ENCODE measurements at regions not wholly inside any gene's neighbourhood (a gene's known extent, or its start where the extent isn't known, plus 50 kb on each side); places are given as distances from the start of the nearest gene placed in this dataset.

DNA sequence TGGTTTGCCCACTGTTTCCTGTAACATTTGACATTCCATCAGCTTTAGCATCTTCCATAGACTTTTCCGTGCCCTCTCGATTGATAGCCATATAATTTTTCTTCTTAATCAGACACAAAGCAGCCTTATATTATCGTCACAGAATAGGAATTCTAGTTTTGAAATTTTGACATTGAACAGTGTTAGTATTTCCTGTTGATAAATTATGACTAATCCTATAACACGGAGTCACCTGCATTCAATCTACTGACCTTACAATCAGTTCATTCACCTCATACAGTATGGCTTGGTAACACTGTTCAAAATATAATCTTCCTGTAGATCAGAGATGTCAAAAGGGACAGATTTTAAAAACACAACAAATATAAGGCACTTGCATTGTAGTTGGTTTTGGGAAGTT, 423.7 kb downstream of the C3orf38 start:
- no peak for DNase-seq (ENCODE audit: low spot score)

DNA sequence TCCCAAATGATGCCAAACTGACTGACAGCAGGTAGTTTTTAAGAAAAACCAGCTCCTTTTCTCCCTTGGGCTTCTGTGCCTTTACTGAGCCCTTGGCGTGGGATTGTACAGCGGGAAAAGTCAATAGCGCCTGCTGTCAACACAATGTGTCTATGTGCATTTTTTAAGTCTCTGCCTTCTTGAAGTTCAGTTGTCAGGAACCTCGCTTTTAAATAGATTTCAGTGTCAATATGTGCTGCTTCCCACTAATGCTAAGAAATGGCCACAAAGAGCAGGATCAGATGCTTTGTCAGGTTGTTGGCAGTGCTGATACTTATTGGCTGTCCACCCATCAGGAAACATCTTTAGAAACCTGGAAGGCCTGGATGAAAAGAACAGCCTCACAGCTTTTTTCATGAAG, 424.4 kb downstream of the C3orf38 start:
- DNase-seq (ENCODE audit: low spot score): no peak

DNA sequence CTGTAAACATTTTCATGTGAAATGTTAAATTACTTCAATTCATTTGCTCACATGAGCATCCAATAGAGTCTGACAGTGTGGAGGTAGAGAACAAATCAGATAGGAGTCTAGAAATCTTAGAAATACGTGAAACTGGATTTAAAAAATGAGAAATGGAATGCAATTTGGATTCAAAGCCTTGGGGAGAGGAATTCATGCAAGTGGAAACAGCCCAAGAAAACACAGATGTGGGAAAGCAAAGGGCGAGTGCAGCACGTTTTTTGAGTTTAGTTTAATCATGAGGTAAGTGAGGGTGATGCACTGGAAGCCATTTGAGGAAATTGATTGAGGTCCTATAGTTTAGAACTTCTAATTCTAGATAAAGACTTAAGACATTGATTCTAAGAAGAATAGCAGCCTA, 434.7 kb downstream of the C3orf38 start:
- no peak for DNase-seq (ENCODE audit: low spot score)

DNA sequence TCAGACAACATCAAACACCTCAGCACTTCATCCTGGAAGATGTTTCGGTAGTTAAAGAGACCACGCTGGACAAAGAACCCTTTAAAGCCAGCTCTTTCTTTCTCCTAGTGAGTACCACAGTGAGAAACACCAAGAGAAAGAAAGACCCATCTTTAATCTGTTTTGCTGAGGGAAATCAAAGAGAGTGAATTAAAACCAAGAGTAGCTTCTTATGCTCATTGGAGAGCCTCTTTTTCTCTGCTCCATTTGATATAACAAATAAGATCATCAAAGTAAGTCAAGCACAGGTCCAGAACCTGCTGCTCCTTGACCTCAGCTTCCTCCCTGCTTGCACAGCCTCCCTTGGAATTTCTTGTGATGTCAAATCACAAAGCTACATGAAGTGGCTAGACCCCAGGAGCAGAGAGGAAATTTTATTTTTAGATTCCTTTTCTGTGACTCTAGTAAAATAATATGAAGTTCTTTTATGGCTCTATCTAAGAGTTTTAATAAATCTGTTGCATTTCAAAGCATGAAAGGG, 436.4 kb downstream of the C3orf38 start:
- no peak for DNase-seq (ENCODE audit: low spot score)

DNA sequence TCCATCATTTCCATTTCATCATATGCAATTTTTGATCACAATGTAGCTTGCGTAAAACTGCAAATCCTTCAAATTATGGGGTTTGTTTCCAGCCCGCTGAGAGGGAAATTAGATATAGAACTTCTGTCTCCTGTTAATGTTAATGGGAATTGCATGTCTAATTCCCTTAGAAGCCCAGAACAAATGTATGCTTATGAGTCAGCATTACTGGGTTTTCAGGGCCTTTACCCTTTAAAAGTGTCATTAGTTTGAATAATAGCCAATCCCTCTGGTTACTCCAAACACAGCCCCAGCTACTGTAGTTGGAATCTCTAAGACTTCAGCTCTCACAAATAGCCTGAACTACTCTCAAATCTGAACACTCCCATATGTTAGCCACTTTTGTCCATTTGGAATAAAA, 439.4 kb downstream of the C3orf38 start:
- DNase-seq (ENCODE audit: low spot score): no peak

DNA sequence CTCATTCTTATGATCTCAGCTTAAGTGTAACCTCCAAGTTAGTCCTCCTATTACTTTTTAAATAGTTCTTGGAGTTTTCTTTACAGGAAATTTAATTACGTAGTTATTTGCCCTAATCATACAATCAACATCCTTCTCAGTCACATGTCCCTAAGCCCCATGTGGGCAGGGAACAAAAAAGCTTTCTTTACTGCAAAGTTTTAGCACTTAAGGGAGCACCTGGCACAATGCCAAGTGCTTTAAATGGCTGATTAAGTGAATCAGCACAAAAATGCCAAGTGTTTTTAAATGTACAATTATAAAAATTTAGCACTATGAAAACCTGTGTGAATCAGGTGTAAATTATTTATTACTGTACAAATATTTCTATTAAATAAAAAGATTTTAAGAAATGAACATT, 445.3 kb downstream of the C3orf38 start:
- no peak for DNase-seq (ENCODE audit: low spot score)

DNA sequence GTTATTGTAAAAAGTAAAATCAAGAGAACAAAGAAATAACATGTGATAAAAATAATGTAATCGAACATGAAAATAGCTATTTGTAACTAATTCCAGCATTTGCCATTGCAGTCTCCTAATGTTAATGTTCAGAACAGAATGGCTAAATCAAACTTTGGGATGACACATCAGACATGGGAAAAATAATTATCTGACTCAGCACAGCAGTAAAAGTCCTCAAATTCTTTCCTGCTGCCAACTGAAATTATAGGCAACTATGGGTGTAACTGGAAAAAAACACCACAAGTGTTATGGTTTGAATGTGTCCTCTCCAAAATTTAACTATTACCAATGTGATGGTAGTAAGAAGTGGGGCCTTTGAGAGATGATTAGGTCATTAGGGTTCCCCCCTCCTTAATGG, 446.7 kb downstream of the C3orf38 start:
- DNase-seq (ENCODE audit: low spot score): no peak

DNA sequence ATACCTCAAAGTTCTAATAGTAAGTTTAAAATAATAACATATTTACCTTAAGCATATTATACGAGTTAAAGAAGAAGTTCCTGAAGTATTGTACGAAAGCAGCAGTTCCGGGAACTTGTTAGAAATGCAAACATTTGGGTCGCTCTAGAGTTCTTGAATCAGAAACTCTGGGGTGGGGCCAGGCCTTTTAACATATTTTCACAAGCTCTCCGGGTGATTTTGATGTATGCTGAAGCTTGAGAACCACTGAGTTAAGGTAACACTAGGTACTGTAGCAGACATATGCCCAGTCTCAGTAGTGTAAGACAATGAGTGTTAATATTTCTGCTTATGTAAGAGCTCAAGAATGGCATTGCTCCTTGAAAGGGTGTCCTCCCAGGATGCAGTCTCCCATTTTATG, 461.1 kb downstream of the C3orf38 start:
- no peak for DNase-seq (ENCODE audit: low spot score)

DNA sequence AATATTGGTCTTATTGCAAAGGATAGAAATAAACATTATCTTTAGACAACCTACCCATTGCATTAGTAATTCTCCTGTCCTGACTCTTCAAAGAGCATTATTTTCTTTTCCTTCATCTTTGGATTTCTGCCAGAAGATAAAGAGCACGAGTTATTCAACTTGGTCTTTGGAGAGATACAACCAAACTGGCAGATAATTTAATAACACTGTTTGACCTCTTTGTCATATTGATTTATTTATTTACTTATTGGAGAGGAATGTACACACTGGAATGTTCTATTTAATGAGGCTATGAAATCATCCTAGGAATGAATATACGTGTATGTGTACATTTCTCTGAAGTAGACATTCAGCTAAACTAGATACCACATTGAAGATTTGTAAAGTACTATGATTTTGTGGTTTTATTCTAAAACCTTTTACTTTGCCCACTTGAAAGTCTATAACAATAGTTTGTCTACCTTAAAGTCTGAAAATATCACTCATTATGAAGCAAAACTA, 462.1 kb downstream of the C3orf38 start:
- DNase-seq (ENCODE audit: low spot score): no peak

DNA sequence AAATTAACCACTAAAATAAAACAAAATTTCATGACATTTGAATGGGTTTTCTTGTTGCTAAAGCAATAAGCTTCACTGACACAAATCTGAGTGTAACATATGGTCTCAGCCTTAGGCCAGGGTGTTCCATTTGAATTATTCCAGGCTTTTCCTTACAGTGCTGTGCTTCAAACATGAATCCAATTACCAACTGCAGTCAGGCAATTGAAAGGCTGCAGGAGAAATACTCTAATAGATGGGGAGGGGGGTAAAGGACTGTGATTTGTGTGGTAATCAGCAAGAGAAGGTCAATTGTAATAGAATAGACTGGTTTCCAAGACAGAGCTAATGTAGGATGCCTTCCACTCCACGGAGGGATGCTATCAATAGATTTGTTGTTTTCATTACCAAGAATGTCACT, 466.7 kb downstream of the C3orf38 start:
- no peak for DNase-seq (ENCODE audit: low spot score)

DNA sequence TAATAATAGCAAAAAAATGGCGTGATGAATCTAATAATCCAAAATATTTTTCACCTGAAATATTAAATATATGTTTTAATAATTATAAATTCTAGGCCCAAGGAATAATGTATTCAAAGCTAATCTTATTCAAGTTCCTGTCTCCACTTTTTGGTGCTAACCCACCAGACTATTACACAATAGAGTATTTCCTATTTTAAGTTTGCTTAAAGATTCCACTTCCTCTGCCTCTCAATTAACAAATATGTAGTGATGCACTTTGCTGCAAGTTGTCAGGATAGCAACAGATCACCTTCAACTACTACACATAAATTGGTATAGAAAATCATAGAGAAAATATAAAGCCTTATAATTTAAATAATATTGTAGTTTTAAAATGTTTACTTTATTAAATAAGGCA, 467.5 kb downstream of the C3orf38 start:
- DNase-seq (ENCODE audit: low spot score): no peak

DNA sequence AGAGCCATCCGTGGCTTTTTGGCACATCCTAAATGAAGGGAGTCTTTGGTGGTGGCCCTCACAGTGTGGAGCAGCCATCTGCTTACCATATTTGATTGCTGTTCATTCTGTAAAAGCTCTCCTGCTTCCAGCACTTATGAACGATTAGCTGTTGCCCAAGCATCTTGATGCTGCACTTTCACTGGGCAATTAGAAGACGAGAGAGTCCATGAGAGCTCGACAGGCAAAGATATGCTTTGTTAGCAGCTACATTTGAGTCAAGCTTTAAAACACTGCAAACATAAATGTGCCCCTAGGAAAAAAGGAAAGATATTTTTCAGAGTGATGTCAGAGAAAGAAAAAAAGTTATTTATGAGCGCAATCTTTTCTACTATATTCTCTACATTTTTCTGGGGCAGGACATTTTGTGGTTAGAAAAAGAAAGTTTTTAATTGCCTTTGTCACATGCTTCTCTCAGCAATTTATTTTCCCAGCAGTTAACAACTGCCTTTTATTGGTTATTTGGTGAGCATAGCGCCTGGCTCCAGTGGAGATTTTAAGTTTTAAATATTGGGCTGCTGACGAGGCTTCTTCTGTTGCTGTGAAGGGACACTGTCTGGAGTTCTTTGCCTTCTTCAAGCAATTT, 468.4 kb downstream of the C3orf38 start:
- no peak for DNase-seq (ENCODE audit: low spot score)

DNA sequence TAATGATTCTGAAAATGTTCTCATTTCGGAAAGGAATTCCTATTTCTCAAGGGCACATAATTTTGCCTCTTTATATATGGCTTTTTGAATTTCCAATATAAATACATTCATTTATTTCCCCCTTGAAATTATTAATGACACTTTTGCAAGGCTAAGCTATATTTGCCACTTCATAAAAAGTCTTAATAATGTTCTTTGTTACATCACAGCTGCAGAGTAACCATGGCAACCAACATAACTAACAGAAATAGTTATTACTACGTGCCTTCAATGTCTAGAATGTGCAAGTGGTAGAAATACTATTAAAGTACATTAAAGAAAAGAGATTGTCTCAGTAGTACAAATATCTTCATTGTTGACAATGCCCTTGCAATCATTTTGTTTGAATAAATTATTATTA, 471.8 kb downstream of the C3orf38 start:
- no peak for DNase-seq (ENCODE audit: low spot score)

DNA sequence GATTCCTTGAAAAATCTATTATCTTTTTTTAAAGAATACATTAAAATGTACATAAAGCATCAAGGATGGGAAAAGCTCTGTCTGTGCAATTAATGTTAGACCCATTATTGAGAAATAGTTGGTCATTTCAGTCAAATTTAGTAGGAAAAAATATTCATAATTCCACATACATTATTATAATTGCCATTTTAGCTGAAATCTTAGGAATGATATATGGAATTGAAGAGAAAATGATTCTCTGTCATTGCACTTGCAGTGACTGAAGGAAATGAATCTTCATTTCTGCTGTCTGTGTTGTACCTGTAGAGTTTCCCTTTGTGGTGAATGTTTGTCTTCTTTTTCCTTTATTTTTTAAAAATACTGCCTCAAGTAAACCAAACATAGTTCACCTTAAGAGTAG, 473.9 kb downstream of the C3orf38 start:
- no peak for DNase-seq (ENCODE audit: low spot score)

DNA sequence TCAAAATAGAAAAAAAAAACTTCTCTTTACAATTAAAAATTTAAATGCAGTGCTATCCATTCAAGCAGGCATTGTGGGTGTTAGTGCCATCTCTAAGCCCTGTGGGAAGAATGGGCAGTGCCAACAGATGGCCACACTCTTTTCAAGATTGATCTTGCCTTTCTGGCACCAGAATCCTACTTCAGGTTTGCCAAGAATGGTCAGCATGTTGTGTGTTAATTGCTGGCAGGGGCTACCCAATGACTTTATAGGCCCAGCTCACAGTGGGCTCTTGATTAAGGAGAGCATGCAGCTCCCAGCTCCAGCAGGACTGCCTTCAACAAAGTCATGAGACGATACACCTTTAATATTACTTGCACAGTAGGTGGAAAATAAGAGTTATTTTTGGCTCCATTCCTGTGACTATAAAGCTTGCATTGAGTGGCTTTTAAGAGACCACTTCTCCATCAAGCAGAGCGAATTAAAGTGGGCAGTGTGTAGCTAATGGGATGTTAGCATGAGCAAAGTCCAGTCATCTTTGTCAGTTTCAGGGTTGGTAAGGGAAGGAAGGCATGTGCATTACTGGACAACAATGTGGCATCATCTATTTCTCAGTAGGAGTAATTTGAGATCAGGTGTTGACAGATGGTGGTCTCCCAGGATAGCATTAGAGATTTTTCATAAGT, 476.8 kb downstream of the C3orf38 start:
- no peak for DNase-seq (ENCODE audit: low spot score)

DNA sequence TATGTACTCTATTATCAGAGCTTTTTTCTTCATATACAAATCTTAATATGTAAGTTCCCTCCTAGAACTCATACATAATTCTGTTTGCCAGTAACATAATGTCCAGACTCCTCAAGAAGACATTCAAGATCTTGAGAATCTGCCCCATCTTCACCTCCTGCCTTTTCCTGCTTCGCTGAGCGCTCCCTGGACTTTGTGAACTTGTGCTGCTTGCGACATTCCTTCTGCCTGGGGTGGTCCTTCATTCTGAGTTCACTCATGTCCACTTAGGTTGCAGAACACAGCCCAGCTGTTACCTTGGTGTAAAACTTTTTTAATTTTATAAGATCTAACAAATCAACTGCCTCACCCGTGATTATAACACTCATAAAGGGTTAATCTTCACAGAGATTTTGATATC, 478.5 kb upstream of the EPHA3 start:
- DNase-seq (ENCODE audit: low spot score): no peak

DNA sequence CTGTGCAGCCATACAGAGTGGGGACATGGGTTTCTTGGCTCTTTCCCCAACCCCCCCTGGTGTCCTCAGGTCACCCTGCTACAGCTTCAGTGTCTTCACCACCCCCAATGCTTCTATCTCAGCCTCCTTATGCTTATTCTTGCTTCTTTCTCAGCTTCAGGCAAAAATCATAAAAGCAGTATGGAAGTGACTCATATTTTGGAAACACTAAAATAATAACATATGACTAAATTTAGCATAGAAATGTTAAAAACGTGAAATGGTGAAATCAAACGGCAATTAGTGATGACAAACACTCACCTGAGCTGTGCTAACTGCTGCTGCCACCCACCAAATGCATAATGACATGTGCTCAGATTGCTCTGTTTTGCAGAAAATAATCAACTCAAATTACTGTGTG, 475.2 kb upstream of the EPHA3 start:
- no peak for DNase-seq (ENCODE audit: low spot score)

DNA sequence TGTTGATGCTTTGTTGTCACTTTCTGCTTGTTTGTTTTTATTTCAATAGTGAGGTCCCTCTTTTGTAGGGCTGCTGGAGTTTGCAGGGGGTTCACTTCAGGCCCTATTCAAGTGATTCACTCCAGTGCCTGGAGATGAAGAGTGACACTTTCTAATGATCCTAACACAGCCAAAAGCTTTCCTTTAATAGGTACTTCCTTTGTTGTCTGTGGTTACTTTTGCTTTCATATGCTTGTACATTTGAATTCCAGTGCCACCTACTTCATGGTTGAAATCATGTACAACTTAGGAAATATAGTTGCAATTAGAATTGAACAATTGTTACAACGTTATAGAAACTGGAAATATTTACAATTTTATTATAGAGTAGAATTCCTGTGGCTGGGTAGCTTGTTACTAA, 466.8 kb upstream of the EPHA3 start:
- DNase-seq (ENCODE audit: low spot score): no peak

DNA sequence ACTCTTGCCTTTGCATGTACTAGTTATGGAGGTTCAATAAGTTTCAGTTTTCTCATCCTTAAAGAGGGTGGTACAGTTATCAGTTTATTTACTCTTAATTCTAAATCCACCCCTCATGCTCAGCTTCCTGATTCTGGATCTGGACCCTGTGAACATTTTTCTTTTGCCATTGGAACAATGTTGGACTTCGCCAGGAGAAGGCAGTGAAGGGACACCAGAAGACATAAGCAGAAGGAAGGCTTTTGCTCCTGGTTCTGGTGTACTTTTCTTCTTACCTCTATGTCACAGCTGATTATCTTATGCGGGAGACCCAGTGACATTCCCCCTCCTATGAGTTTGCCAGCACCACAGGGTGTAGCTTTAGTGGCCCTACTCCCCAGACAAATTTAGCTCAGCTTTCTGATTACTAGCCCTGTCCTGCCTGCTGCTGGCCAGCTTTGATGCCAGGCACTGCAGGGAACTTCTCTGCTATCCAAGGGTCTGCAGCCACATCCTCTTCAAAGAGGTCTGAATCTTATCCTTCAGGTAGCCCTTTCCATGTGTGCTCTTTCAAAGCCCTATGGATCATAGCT, 466.3 kb upstream of the EPHA3 start:
- no peak for DNase-seq (ENCODE audit: low spot score)

DNA sequence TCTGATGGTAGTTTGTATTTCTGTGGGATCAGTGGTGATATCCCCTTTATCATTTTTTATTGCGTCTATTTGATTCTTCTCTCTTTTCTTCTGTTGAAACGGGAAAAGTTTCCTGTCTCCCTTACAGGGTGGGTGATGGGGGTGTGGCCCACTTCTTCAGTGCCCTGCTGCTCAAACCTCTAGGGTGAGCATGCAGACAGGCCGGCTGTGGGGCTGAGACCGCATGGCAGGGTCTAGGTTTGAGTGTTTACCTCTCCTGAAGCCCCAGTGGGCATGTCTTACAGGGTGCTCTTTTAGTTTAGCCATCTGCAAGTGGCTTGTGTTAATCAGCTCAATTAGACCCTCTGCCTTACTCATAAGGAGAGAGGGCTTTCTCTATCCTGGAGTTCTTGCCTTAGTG, 450.0 kb upstream of the EPHA3 start:
- DNase-seq (ENCODE audit: low spot score): no peak

DNA sequence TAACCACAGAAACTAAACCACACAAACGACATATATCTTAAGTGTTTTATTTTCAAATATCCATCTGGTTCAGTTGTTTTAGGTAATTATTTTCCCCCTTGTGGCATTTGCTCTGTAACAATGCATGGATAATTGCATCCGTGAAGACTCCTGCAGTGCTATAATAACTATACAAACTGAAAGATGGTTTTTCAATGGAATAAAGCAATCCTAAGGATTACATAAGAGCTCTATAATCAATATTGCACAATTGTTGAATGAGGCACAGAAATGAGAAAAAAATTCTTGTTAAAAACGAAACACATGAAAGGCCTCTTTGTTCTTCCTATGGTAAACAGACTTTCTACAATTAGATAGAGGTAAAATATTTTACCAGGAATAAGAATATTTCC, 446.0 kb upstream of the EPHA3 start:
- DNase-seq (ENCODE audit: low spot score): no peak

DNA sequence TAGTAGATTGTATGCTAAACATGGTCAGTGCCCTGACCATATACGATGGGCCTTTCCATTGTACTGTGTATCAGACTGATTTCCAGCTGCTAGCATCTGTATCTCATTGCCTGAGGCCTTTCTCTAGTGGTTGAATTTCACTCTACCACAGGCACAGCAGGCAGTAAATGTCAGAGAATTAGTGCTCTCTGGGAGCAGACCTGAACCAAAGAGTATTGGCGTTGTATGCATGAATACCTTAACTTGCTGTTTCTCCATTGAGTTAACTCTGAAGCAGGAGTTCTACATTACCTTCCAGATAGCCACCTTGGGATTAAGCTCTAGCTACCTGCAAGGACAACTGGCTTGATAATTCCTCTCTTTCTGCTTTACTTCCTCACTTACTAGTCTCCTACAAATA, 439.2 kb upstream of the EPHA3 start:
- no peak for DNase-seq (ENCODE audit: low spot score)

DNA sequence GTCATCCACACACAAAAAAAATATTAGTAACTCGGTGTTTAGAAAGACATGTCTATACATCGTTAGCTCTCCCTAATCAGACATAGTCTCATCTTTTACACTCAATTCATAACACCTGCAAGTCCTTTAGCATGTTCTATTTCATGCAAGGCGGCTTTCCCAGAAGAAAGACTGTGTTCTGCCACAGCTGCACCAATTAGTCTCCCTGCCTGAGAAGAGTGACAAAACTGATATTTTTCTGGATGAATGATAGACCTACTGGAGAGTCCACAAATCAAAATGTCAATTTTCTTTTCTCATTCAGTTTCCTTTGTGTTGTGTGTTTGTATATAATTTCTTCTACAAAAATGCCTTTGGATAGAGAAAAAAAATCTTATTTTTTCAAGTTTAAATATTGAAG, 435.8 kb upstream of the EPHA3 start:
- no peak for DNase-seq (ENCODE audit: low spot score)

DNA sequence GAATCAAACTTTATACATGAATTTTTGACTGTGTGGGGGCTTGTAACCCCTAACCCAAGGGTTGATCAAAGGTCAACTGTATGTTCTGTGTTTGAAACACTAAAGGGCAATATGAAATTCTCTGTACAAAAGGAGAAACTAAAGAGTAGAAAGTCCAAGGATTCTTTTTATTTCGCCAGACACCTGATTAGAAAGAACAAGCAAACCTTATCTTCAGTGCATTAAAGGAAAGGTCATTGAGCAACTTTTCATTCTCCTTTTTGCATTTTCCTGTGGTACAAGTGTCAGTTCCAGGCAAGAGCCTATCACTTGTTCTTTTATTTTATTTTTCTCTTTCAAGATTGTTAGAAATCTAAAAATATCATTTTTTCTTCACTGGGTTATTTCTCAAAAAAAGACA, 430.1 kb upstream of the EPHA3 start:
- no peak for DNase-seq (ENCODE audit: low spot score)
